OCI-LY1 (cell line): ENCODE measurements at regions not wholly inside any gene's neighbourhood (a gene's known extent, or its start where the extent isn't known, plus 50 kb on each side); places are given as distances from the start of the nearest gene placed in this dataset.

Experiments used
- H2AFZ ChIP-seq: fragments of 200-600 bp; sonication (generic), shearing (Covaris generic); 2 replicates; pipeline ENCODE4 v1.6.0; 2014; ENCODE audit warnings: antibody characterized with exemption, mild to moderate bottlenecking, low read length
- H3F3A ChIP-seq: fragments of 200-600 bp; sonication (generic), shearing (Covaris generic); 2 replicates; pipeline ENCODE4 v1.6.0; 2014; ENCODE audit warnings: mild to moderate bottlenecking, antibody characterized with exemption, low read length, moderate library complexity; ENCODE audit not compliant: insufficient read depth
- H3K27ac ChIP-seq: fragments of 200-600 bp; sonication (generic); 2 replicates; pipeline ENCODE4 v1.5.1; 2014; ENCODE audit warnings: low read length, mixed run types, mild to moderate bottlenecking, low read depth; ENCODE audit not compliant: poor library complexity, severe bottlenecking
- H3K27me3 ChIP-seq: fragments of 200-600 bp; sonication (generic); 2 replicates; pipeline ENCODE4 v1.6.0; 2014; ENCODE audit warnings: antibody characterized with exemption, mild to moderate bottlenecking, low read length, moderate library complexity; ENCODE audit not compliant: insufficient read depth
- H3K36me3 ChIP-seq: fragments of 200-600 bp; sonication (generic); 2 replicates; pipeline ENCODE4 v1.6.1; 2014; ENCODE audit warnings: mild to moderate bottlenecking, antibody characterized with exemption, low read length, moderate library complexity, mixed read lengths; ENCODE audit not compliant: insufficient read depth
- H3K4me1 ChIP-seq: fragments of 200-600 bp; sonication (generic); 2 replicates; pipeline ENCODE4 v1.5.1; 2014; ENCODE audit warnings: mild to moderate bottlenecking, low read length, moderate library complexity; ENCODE audit not compliant: insufficient read depth, severe bottlenecking
- H3K4me2 ChIP-seq: fragments of 200-600 bp; sonication (generic), shearing (Covaris generic); 2 replicates; pipeline ENCODE4 v1.6.1; 2014; ENCODE audit warnings: low read length
- H3K4me3 ChIP-seq: fragments of 200-600 bp; sonication (generic); 2 replicates; pipeline ENCODE4 v1.5.1; 2014; ENCODE audit warnings: low read length, low read depth, mild to moderate bottlenecking, mixed read lengths; ENCODE audit not compliant: poor library complexity, severe bottlenecking
- H3K79me2 ChIP-seq: fragments of 200-600 bp; shearing (Covaris generic); 2 replicates; pipeline ENCODE4 v1.6.1; 2016; ENCODE audit warnings: mixed run types, low read length, mixed read lengths; ENCODE audit not compliant: insufficient read depth
- H3K9ac ChIP-seq: fragments of 200-600 bp; sonication (generic), shearing (Covaris generic); 2 replicates; pipeline ENCODE4 v1.6.1; 2014; ENCODE audit warnings: mild to moderate bottlenecking, low read length, mixed read lengths
- H3K9me2 ChIP-seq: fragments of 200-600 bp; sonication (generic), shearing (Covaris generic); 2 replicates; pipeline ENCODE4 v1.6.1; 2014; ENCODE audit warnings: low read depth, mild to moderate bottlenecking, low read length, mixed read lengths
- H3K9me3 ChIP-seq: fragments of 200-600 bp; shearing (Covaris generic); 2 replicates; pipeline ENCODE4 v1.6.1; 2014; ENCODE audit warnings: low read length, mixed read lengths
- H4K20me1 ChIP-seq: fragments of 200-600 bp; sonication (generic), shearing (Covaris generic); 2 replicates; pipeline ENCODE4 v1.6.0; 2016; ENCODE audit warnings: mild to moderate bottlenecking, low read length; ENCODE audit not compliant: insufficient read depth
- CTCF ChIP-seq: fragments of 200-600 bp; sonication (generic), shearing (Covaris generic); IDR thresholded peaks from 2 replicates; pipeline ENCODE4 v1.5.1; 2017; ENCODE audit warnings: mild to moderate bottlenecking, antibody characterized with exemption, low read length, moderate library complexity, mixed read lengths
- EZH2 ChIP-seq: fragments of 200-600 bp; sonication (generic), shearing (Covaris generic); IDR thresholded peaks from 2 replicates; pipeline ENCODE4 v1.8.0; 2017; ENCODE audit warnings: borderline replicate concordance, mixed run types, mild to moderate bottlenecking, antibody characterized with exemption, low read length, moderate library complexity, mixed read lengths

- Histone ChIP-seq H4K20me1 (no peaks in the 10 kb centered on the region), H3K9me3 (no peaks in the 10 kb centered on the region), H3F3A (no peaks in the 10 kb centered on the region), H3K79me2 (no peaks in the 10 kb centered on the region), H3K27me3 (no peaks in the 10 kb centered on the region), H3K9me2 (no peaks in the 10 kb centered on the region), H3K27ac (no peak overlapping the region), H3K4me2 (no peak overlapping the region), H3K4me3 (no peak overlapping the region), H2AFZ (no peak overlapping the region), H3K4me1 (no peaks in the 10 kb centered on the region), H3K9ac (no peak overlapping the region), H3K36me3 (no peaks in the 10 kb centered on the region)
- TF ChIP-seq EZH2, result no peak
Observed at GRCh38 chr20:11331096-11331495, 586.6 kb upstream of the BTBD3 start.

DNA sequence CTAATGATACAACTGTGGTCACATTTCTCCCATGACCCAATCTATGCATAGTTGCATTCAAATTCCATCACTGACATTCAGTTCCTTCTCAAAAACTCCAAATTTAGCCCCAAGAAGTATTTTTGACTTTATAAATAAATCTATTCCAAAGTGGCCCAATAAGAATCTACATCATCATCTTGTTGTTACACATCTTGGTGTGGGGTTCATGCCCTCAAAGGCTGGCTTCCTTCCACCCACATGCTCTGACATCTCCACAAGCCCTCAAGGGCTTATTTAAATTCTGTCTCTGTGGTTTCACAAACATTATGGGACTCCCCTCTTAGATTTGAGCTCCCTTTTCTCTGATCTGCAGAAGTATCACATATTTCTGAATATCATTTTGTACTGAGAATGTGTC is 585.3 kb upstream of the BTBD3 start:
- Histone ChIP-seq H3K79me2 (no peaks in the 10 kb centered on the region), H4K20me1 (no peaks in the 10 kb centered on the region), H3K4me2 (no peak overlapping the region), H3F3A (no peaks in the 10 kb centered on the region), H3K27ac (no peak overlapping the region), H3K9ac (no peak overlapping the region), H3K4me3 (no peak overlapping the region), H3K9me3 (no peaks in the 10 kb centered on the region), H3K9me2 (no peaks in the 10 kb centered on the region), H3K36me3 (no peaks in the 10 kb centered on the region), H3K4me1 (no peaks in the 10 kb centered on the region), H3K27me3 (no peaks in the 10 kb centered on the region), H2AFZ (no peak overlapping the region)
- no peak for TF ChIP-seq CTCF
- no peak for TF ChIP-seq EZH2

- no peaks in the 10 kb centered on the region for H3K79me2 ChIP-seq
Observed at GRCh38 chr20:11333634-11334033, 584.1 kb upstream of the BTBD3 start.

More at GRCh38 chr20:11333634-11334033, 584.1 kb upstream of the BTBD3 start:
- Histone ChIP-seq H3K9me3 (no peaks in the 10 kb centered on the region), H3F3A (no peaks in the 10 kb centered on the region), H2AFZ (no peak overlapping the region), H3K9ac (no peak overlapping the region), H3K27ac (no peak overlapping the region), H4K20me1 (no peaks in the 10 kb centered on the region), H3K9me2 (no peaks in the 10 kb centered on the region), H3K4me1 (no peaks in the 10 kb centered on the region), H3K36me3 (no peaks in the 10 kb centered on the region), H3K4me3 (no peak overlapping the region), H3K27me3 (no peaks in the 10 kb centered on the region), H3K4me2 (no peak overlapping the region)
- no peak for TF ChIP-seq CTCF
- no peak for TF ChIP-seq EZH2
